Mesenchymal stem cell (in vitro differentiated cells and primary cell): ENCODE measurements at regions not wholly inside any gene's neighbourhood (a gene's known extent, or its start where the extent isn't known, plus 50 kb on each side); places are given as distances from the start of the nearest gene placed in this dataset.

Source experiments
- DNase-seq: peaks from one replicate; pipeline ENCODE4 v3.0.0-alpha.2; 2013
- H2AFZ ChIP-seq: one replicate; pipeline ENCODE4 v1.6.1; 2013; ENCODE audit warnings: low read depth, mild to moderate bottlenecking, control low read depth, inconsistent platforms, low read length, moderate library complexity
- H2AK5ac ChIP-seq: 2 replicates; pipeline ENCODE4 v1.6.1; 2013; ENCODE audit warnings: low read length, moderate library complexity, mild to moderate bottlenecking, inconsistent platforms; ENCODE audit not compliant: severe bottlenecking
- H2BK120ac ChIP-seq: one replicate; pipeline ENCODE4 v1.6.1; 2013; ENCODE audit warnings: low read depth, mild to moderate bottlenecking, inconsistent platforms, low read length, moderate library complexity
- H2BK12ac ChIP-seq, 2 experiments: one replicate each; pipeline ENCODE4 v1.6.1; 2013; ENCODE audit warnings: inconsistent platforms in 2 of 2, low read length in 2 of 2, mild to moderate bottlenecking in 2 of 2, moderate library complexity in 2 of 2, control low read depth in 1 of 2
- H2BK15ac ChIP-seq: one replicate; pipeline ENCODE4 v1.6.1; 2013; ENCODE audit warnings: mild to moderate bottlenecking, low read depth, inconsistent platforms; ENCODE audit not compliant: poor library complexity, severe bottlenecking
- H2BK5ac ChIP-seq: 2 replicates; pipeline ENCODE4 v1.6.1; 2013; ENCODE audit warnings: low read depth, mild to moderate bottlenecking, low read length, control low read depth, inconsistent platforms; ENCODE audit not compliant: poor library complexity, severe bottlenecking
- H3K14ac ChIP-seq, 2 experiments: one replicate each; pipeline ENCODE4 v1.6.1; 2013; ENCODE audit warnings: inconsistent platforms in 2 of 2, low read length in 2 of 2, control low read depth in 1 of 2, mild to moderate bottlenecking in 1 of 2, moderate library complexity in 1 of 2
- H3K18ac ChIP-seq, 2 experiments: one replicate each; pipeline ENCODE4 v1.6.1; 2013; ENCODE audit warnings: inconsistent platforms in 2 of 2, low read length in 2 of 2, control low read depth in 1 of 2, low read depth in 1 of 2, mild to moderate bottlenecking in 1 of 2
- H3K23ac ChIP-seq, 2 experiments: one replicate each; pipeline ENCODE4 v1.6.1; 2013; ENCODE audit warnings: inconsistent platforms in 2 of 2, low read length in 2 of 2, mild to moderate bottlenecking in 2 of 2, moderate library complexity in 2 of 2, control low read depth in 1 of 2
- H3K27ac ChIP-seq: 2 replicates; pipeline ENCODE4 v1.5.1; 2013; ENCODE audit warnings: mild to moderate bottlenecking, moderate library complexity, low read length, control low read depth, inconsistent platforms; ENCODE audit not compliant: poor library complexity, severe bottlenecking
- H3K27me3 ChIP-seq, 2 experiments: 2 replicates each; pipeline versions ENCODE4 v1.6.1 to v1.7.0; 2013; ENCODE audit warnings: low read length in 2 of 2, mild to moderate bottlenecking in 2 of 2, moderate library complexity in 2 of 2, control low read depth in 1 of 2, inconsistent platforms in 1 of 2; ENCODE audit not compliant: control insufficient read depth in 1 of 2, insufficient read depth in 1 of 2
- H3K36me3 ChIP-seq, 2 experiments: 2 replicates each; pipeline versions ENCODE4 v1.6.1 to v1.7.0; 2013; ENCODE audit warnings: low read length in 2 of 2, control low read depth in 1 of 2, inconsistent platforms in 1 of 2, low read depth in 1 of 2, mild to moderate bottlenecking in 1 of 2; ENCODE audit not compliant: insufficient read depth in 2 of 2, control insufficient read depth in 1 of 2
- H3K4ac ChIP-seq, 2 experiments: one replicate each; pipeline ENCODE4 v1.6.1; 2013; ENCODE audit warnings: inconsistent platforms in 2 of 2, low read length in 2 of 2, mild to moderate bottlenecking in 2 of 2, moderate library complexity in 2 of 2, control low read depth in 1 of 2, low read depth in 1 of 2
- H3K4me1 ChIP-seq: 2 replicates; pipeline ENCODE4 v1.6.1; 2013; ENCODE audit warnings: low read depth, low read length, control low read depth; ENCODE audit not compliant: control insufficient read depth, insufficient read depth
- H3K4me2 ChIP-seq: 2 replicates; pipeline ENCODE4 v1.6.1; 2013; ENCODE audit warnings: low read length, mild to moderate bottlenecking, inconsistent platforms; ENCODE audit not compliant: poor library complexity, severe bottlenecking
- H3K4me3 ChIP-seq, 2 experiments: 2 replicates each; pipeline versions ENCODE4 v1.5.1 to v1.7.0; 2013; ENCODE audit warnings: low read length in 2 of 2, mild to moderate bottlenecking in 2 of 2, control low read depth in 1 of 2, low read depth in 1 of 2; ENCODE audit not compliant: insufficient read depth in 1 of 2
- H3K79me1 ChIP-seq: replicated peaks from 2 replicates; pipeline ENCODE4 v1.6.1; 2013; ENCODE audit warnings: mild to moderate bottlenecking, control low read depth, low read length, inconsistent platforms; ENCODE audit not compliant: poor library complexity, severe bottlenecking
- H3K9ac ChIP-seq: 2 replicates; pipeline ENCODE4 v1.7.0; 2013; ENCODE audit warnings: mild to moderate bottlenecking, low read length, moderate library complexity
- H3K9me3 ChIP-seq: 2 replicates; pipeline ENCODE4 v1.7.0; 2013; ENCODE audit warnings: mild to moderate bottlenecking, low read length; ENCODE audit not compliant: control insufficient read depth
- H4K8ac ChIP-seq: one replicate; pipeline ENCODE4 v1.6.1; 2013; ENCODE audit warnings: inconsistent platforms, mild to moderate bottlenecking, low read length, moderate library complexity
- H4K91ac ChIP-seq: one replicate; pipeline ENCODE4 v1.6.1; 2013; ENCODE audit warnings: mild to moderate bottlenecking, low read length, inconsistent platforms
- WGBS: methylation state at CpG from one replicate; pipeline ENCODE4 v1.1.7; 2013; ENCODE audit warnings: mixed read lengths; 5-methylcytosine and 5-hydroxymethylcytosine counted together

DNA sequence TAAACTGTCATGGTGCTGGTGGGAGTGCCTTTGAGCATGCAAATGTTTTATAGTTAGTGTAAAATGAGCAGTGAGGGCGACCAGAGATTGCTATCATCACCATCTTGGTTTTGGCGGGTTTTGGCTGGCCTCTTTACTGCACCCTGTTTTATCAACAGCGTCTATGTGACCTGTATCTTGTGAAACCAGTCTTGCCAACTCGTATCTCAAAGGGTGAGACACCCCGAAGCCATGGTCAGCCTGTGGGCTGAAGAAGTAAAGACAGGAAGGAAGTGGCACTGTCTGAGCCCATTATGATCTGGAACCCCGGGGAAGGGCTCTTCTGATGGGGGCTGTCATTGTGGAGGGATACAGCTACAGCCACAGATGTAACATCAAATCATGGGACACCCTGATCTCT, 81.5 kb upstream of the FAM216B start:
- Histone ChIP-seq H3K27ac (no peak overlapping the region), H2BK12ac (no peak overlapping the region), H2AK5ac (no peak overlapping the region), H4K91ac (no peak overlapping the region), H3K4me1 (peaks cover 2% of the 10 kb centered on the region), H3K4ac (no peak overlapping the region), H4K8ac (no peak overlapping the region), H2BK120ac (no peak overlapping the region), H3K4me2 (no peak overlapping the region), H3K14ac (no peak overlapping the region), H3K79me1 (no peaks in the 10 kb centered on the region), H3K9me3 (no peaks in the 10 kb centered on the region), H3K4me3 (no peak overlapping the region), H2BK5ac (no peak overlapping the region), H3K36me3 (no peaks in the 10 kb centered on the region), H3K18ac (no peak overlapping the region), H2BK15ac (no peak overlapping the region), H3K23ac (no peak overlapping the region), H3K27me3 (no peaks in the 10 kb centered on the region), H2AFZ (no peak overlapping the region), H3K9ac (no peak overlapping the region)
- 92% methylated on average over 5 of the region's 6 CpGs for WGBS
- DNase-seq, result no peak

DNA sequence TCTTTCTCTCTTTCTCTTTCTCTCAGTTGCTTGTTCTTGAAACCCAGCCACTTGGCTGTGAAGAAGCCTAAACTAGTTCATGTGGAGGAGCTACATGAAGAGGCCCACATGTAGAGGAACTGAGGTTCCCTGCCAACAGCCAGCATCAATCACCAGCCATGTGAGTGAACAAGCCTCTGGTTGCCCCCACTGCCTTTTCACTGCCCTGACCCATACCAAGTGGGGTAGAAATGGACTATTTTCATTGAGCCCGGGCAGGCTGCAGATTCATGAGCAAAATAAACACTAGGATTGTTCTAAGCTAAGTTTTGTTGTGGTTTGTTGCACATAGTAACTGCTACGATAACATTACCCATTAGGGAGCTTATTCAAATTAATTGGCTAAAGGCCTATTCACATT, 78.7 kb upstream of the FAM216B start:
- Histone ChIP-seq H3K27ac (no peak overlapping the region), H3K27me3 (no peaks in the 10 kb centered on the region), H3K9ac (no peak overlapping the region), H4K91ac (no peak overlapping the region), H3K4me3 (no peak overlapping the region), H4K8ac (no peak overlapping the region), H3K4me2 (no peak overlapping the region), H3K79me1 (no peaks in the 10 kb centered on the region), H2BK15ac (no peak overlapping the region), H3K9me3 (no peaks in the 10 kb centered on the region), H2AK5ac (no peak overlapping the region), H2BK120ac (no peak overlapping the region), H3K23ac (no peak overlapping the region), H3K18ac (no peak overlapping the region), H2AFZ (no peak overlapping the region), H2BK12ac (peak overlapping the region in 1 of 2 experiments; percentile 72), H3K14ac (no peak overlapping the region), H3K4ac (no peak overlapping the region), H3K4me1 (no peaks in the 10 kb centered on the region), H3K36me3 (no peaks in the 10 kb centered on the region), H2BK5ac (no peak overlapping the region)
- DNase-seq, result no peak
- WGBS, result 100% methylated on average over 2 of the region's 2 CpGs

DNA sequence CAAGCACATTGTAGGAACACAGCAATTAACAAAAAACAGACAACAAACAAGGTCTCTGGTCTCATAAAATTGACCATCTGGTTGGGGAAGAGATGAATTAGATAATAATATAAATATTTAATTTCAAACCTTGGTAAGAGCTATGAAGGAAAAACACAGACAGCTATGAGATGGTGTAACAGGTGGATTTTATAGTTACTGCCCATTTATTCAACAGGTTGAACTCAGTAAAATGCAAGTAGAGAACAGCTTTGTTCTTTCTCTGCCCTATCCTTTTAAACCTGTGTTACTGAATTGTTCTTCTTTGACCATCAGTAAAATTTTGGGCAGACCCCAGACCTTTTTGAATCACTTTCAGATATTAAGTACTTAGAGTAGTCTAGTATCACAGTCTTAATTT, 77.6 kb upstream of the FAM216B start:
- Histone ChIP-seq H3K27ac (no peak overlapping the region), H3K4me2 (no peak overlapping the region), H3K23ac (no peak overlapping the region), H3K36me3 (no peaks in the 10 kb centered on the region), H3K27me3 (no peaks in the 10 kb centered on the region), H3K18ac (no peak overlapping the region), H2BK120ac (no peak overlapping the region), H3K4me1 (no peaks in the 10 kb centered on the region), H3K4me3 (no peak overlapping the region), H2BK12ac (no peak overlapping the region), H2AK5ac (no peak overlapping the region), H3K9ac (no peak overlapping the region), H2BK15ac (no peak overlapping the region), H3K14ac (no peak overlapping the region), H3K9me3 (no peaks in the 10 kb centered on the region), H4K91ac (no peak overlapping the region), H4K8ac (no peak overlapping the region), H2BK5ac (no peak overlapping the region), H2AFZ (no peak overlapping the region), H3K4ac (no peak overlapping the region), H3K79me1 (no peaks in the 10 kb centered on the region)
- DNase-seq, result no peak

DNA sequence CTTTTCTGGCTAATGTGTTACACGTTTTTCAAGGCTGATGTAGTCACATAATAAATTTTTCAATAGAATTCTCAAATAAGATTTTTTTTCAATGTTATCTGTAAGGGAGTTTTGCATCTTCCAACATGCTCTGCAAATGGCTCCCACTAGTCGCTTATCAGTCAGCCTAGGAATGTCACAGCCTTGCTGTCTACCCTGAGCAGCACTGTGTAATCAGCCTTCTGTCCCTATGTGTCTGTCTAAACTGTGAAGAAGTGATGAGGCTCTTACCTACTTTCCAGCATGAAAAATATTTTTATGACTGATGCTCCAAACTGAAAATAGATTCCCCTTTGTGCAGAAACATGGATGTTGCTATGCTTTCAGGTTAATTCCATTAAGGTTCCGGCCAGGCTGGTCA, 75.1 kb upstream of the FAM216B start:
- Histone ChIP-seq H3K23ac (no peak overlapping the region), H3K4ac (no peak overlapping the region), H3K4me3 (no peak overlapping the region), H3K27ac (no peak overlapping the region), H3K18ac (no peak overlapping the region), H3K36me3 (no peaks in the 10 kb centered on the region), H2BK120ac (no peak overlapping the region), H2AFZ (no peak overlapping the region), H3K27me3 (no peaks in the 10 kb centered on the region), H4K8ac (no peak overlapping the region), H3K9ac (no peak overlapping the region), H3K79me1 (no peaks in the 10 kb centered on the region), H2BK5ac (no peak overlapping the region), H2BK15ac (no peak overlapping the region), H3K14ac (no peak overlapping the region), H3K4me1 (no peaks in the 10 kb centered on the region), H4K91ac (no peak overlapping the region), H3K9me3 (no peaks in the 10 kb centered on the region), H3K4me2 (no peak overlapping the region), H2AK5ac (no peak overlapping the region), H2BK12ac (no peak overlapping the region)
- WGBS, result 85% methylated on average over 2 of the region's 3 CpGs
- DNase-seq, result no peak
